ENCODE measurements at regions not wholly inside any gene's neighbourhood (a gene's known extent, or its start where the extent isn't known, plus 50 kb on each side); places are given as distances from the start of the nearest gene placed in this dataset.

DNA sequence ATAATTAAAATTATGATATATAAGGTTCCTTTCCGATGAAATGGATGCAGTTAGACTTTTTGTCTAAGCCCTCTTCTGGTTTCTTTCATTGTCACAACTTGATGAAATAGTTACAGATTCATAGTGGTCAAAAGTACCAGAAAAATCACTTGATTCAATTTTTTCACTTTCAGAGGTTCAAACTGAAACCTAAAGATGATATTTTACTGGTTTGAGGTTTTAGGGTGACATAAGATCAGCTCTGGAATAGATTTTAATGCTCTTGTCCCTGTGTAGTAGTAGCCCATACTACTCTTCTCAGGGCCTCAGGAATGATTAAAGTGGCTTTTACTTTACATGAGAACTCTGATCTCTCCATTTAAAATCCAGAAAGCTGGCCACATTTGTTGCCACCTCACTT lies 479.1 kb upstream of the ZNF717 start:
- TF ChIP-seq, protein P1, sequence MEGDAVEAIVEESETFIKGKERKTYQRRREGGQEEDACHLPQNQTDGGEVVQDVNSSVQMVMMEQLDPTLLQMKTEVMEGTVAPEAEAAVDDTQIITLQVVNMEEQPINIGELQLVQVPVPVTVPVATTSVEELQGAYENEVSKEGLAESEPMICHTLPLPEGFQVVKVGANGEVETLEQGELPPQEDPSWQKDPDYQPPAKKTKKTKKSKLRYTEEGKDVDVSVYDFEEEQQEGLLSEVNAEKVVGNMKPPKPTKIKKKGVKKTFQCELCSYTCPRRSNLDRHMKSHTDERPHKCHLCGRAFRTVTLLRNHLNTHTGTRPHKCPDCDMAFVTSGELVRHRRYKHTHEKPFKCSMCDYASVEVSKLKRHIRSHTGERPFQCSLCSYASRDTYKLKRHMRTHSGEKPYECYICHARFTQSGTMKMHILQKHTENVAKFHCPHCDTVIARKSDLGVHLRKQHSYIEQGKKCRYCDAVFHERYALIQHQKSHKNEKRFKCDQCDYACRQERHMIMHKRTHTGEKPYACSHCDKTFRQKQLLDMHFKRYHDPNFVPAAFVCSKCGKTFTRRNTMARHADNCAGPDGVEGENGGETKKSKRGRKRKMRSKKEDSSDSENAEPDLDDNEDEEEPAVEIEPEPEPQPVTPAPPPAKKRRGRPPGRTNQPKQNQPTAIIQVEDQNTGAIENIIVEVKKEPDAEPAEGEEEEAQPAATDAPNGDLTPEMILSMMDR (IDR thresholded peaks at IDR 0.05) = no peak
- TF ChIP-seq POLR2A (IDR thresholded peaks at IDR 0.05) = no peak

Measured in testis (tissue), 2 donors.